ENCODE measurements at regions not wholly inside any gene's neighbourhood (a gene's known extent, or its start where the extent isn't known, plus 50 kb on each side); places are given as distances from the start of the nearest gene placed in this dataset.

- peak overlapping the region; percentile 66 for H3K27ac ChIP-seq (replicated peaks)
- no peak overlapping the region for H3K4me3 ChIP-seq (replicated peaks; ENCODE audit: insufficient read depth, low read length)
- H3K27me3 ChIP-seq (ENCODE audit: insufficient read depth, poor library complexity, severe bottlenecking) = no peaks in the 10 kb centered on the region
- TF ChIP-seq SPI1 (IDR thresholded peaks at IDR 0.05; ENCODE audit: borderline replicate concordance, low read depth) (no peak), GABPA (IDR thresholded peaks at IDR 0.05; ENCODE audit: low read depth) (no peak), POLR2AphosphoS5 (IDR thresholded peaks at IDR 0.05; ENCODE audit: low read depth) (no peak)
- TF ChIP-seq, protein P1, sequence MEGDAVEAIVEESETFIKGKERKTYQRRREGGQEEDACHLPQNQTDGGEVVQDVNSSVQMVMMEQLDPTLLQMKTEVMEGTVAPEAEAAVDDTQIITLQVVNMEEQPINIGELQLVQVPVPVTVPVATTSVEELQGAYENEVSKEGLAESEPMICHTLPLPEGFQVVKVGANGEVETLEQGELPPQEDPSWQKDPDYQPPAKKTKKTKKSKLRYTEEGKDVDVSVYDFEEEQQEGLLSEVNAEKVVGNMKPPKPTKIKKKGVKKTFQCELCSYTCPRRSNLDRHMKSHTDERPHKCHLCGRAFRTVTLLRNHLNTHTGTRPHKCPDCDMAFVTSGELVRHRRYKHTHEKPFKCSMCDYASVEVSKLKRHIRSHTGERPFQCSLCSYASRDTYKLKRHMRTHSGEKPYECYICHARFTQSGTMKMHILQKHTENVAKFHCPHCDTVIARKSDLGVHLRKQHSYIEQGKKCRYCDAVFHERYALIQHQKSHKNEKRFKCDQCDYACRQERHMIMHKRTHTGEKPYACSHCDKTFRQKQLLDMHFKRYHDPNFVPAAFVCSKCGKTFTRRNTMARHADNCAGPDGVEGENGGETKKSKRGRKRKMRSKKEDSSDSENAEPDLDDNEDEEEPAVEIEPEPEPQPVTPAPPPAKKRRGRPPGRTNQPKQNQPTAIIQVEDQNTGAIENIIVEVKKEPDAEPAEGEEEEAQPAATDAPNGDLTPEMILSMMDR (IDR thresholded peaks at IDR 0.05; ENCODE audit: insufficient read depth, low read length) = no peak
- TF ChIP-seq, protein P2, sequence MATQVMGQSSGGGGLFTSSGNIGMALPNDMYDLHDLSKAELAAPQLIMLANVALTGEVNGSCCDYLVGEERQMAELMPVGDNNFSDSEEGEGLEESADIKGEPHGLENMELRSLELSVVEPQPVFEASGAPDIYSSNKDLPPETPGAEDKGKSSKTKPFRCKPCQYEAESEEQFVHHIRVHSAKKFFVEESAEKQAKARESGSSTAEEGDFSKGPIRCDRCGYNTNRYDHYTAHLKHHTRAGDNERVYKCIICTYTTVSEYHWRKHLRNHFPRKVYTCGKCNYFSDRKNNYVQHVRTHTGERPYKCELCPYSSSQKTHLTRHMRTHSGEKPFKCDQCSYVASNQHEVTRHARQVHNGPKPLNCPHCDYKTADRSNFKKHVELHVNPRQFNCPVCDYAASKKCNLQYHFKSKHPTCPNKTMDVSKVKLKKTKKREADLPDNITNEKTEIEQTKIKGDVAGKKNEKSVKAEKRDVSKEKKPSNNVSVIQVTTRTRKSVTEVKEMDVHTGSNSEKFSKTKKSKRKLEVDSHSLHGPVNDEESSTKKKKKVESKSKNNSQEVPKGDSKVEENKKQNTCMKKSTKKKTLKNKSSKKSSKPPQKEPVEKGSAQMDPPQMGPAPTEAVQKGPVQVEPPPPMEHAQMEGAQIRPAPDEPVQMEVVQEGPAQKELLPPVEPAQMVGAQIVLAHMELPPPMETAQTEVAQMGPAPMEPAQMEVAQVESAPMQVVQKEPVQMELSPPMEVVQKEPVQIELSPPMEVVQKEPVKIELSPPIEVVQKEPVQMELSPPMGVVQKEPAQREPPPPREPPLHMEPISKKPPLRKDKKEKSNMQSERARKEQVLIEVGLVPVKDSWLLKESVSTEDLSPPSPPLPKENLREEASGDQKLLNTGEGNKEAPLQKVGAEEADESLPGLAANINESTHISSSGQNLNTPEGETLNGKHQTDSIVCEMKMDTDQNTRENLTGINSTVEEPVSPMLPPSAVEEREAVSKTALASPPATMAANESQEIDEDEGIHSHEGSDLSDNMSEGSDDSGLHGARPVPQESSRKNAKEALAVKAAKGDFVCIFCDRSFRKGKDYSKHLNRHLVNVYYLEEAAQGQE (IDR thresholded peaks at IDR 0.05; ENCODE audit: insufficient replicate concordance, low read depth) = no peak
- peak in 1 of 2 experiments; percentile 73 for DNase-seq (ENCODE audit: low read depth in 1 of 2, low spot score in 1 of 2)
Observed at GRCh38 chrX:131802836-131803626, 220.1 kb upstream of the STK26 start.

DNA sequence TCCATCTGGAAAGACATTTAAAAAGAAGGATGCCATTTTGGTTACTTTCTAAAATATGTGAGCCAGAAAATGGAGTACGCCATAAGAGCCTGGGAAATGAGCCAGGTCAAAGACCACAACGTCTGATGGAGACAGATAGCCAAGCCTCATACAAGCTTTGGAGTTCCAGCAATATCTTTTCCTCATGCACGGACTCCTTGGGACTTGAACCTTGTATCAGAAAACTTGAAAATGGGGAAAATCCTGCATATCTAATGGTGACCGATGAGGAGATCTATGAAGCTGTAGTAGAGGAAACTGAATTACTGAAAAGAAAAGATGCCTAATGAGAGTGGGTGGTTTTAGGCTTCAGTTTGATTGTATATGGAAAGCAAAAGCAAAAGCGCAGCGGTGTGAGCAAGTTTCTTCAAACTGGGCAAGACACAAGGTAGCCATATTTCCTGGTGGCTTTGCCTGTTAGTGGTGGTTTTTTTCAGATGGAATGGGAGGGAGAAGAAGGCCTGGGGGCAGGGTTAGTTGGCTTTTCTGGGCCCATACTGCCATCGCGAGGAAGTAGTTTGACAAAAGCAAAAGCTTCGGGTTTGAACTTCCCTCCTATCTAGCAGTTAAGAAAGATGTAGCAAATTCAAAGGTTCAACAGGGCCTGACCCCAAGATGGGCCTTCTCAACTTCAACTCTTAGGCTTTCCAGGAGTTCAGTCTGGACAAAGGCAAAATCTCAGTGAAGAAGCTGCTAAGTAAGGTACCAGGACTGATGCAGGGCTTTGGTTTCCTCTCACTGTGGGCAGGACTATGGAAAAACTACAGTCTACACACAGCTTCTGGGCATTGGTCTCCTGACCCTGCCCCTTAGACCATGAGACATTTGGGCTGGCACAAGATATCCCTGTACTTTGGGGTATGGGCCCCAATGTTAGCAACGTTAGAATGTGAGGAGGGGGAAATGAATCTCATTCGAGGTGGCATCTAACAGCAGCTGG lies 210.0 kb upstream of the STK26 start:
- Histone ChIP-seq H3K27me3 (ENCODE audit: insufficient read depth, poor library complexity, severe bottlenecking) (no peaks in the 10 kb centered on the region), H3K4me3 (replicated peaks; ENCODE audit: insufficient read depth, low read length) (no peak overlapping the region)
- DNase-seq (ENCODE audit: low read depth in 1 of 2, low spot score in 1 of 2) = peak in 1 of 2 experiments; percentile 87

More for the DNA sequence above, 210.0 kb upstream of the STK26 start:
- TF ChIP-seq POLR2AphosphoS5 (IDR thresholded peaks at IDR 0.05; ENCODE audit: low read depth) (no peak), SPI1 (IDR thresholded peaks at IDR 0.05; ENCODE audit: borderline replicate concordance, low read depth) (no peak), GABPA (IDR thresholded peaks at IDR 0.05; ENCODE audit: low read depth) (no peak)
- TF ChIP-seq, protein P2 (IDR thresholded peaks at IDR 0.05; ENCODE audit: insufficient replicate concordance, low read depth) = no peak
- TF ChIP-seq, protein P1 (IDR thresholded peaks at IDR 0.05; ENCODE audit: insufficient read depth, low read length) = no peak
- H3K27ac ChIP-seq (replicated peaks) = peak overlapping the region; percentile 85
